ENCODE measurements at regions not wholly inside any gene's neighbourhood (a gene's known extent, or its start where the extent isn't known, plus 50 kb on each side); places are given as distances from the start of the nearest gene placed in this dataset.

GRCh38 chr6:14031516-14031915 lies 86.1 kb upstream of the CD83 start:
- in situ Hi-C loops (cut with HindIII; ENCODE audit: low pct_ligation_motif_present, low sequenced_read_pairs): no loop called here

GRCh38 chr6:14035071-14035847 lies 82.3 kb upstream of the CD83 start:
- in situ Hi-C loops (cut with HindIII; ENCODE audit: low pct_ligation_motif_present, low sequenced_read_pairs): no loop called here
- TF ChIP-seq CTCF (IDR thresholded peaks at IDR 0.05; ENCODE audit: low read depth, low read length, missing control alignments): no peak
- Histone ChIP-seq H3K27ac (peak overlapping the region; percentile 29), H3K36me3 (replicated peaks) (no peaks in the 10 kb centered on the region), H3K27me3 (replicated peaks) (no peaks in the 10 kb centered on the region), H3K4me3 (ENCODE audit: low read depth, low read length) (no peak overlapping the region)
- DNase-seq: peak; percentile 82

More at GRCh38 chr6:14031516-14031915, 86.1 kb upstream of the CD83 start:
- no peak for TF ChIP-seq CTCF (IDR thresholded peaks at IDR 0.05; ENCODE audit: low read depth, low read length, missing control alignments)
- no peaks in the 10 kb centered on the region for H3K36me3 ChIP-seq (replicated peaks)
- no peaks in the 10 kb centered on the region for H3K27me3 ChIP-seq (replicated peaks)
- no peak overlapping the region for H3K27ac ChIP-seq
- H3K4me3 ChIP-seq (ENCODE audit: low read depth, low read length): no peak overlapping the region
- DNase-seq: no peak

GRCh38 chr6:14035874-14036273 lies 81.7 kb upstream of the CD83 start:
- Histone ChIP-seq H3K4me3 (ENCODE audit: low read depth, low read length) (no peak overlapping the region), H3K36me3 (replicated peaks) (no peaks in the 10 kb centered on the region), H3K27me3 (replicated peaks) (no peaks in the 10 kb centered on the region), H3K27ac (peak overlapping the region; percentile 29)
- in situ Hi-C loops (cut with HindIII; ENCODE audit: low pct_ligation_motif_present, low sequenced_read_pairs): no loop called here
- no peak for TF ChIP-seq CTCF (IDR thresholded peaks at IDR 0.05; ENCODE audit: low read depth, low read length, missing control alignments)
- no peak for DNase-seq

- Histone ChIP-seq H3K27ac (no peak overlapping the region), H3K4me3 (ENCODE audit: low read depth, low read length) (no peak overlapping the region), H3K36me3 (replicated peaks) (no peaks in the 10 kb centered on the region), H3K27me3 (replicated peaks) (no peaks in the 10 kb centered on the region)
- DNase-seq: no peak
- no peak for TF ChIP-seq CTCF (IDR thresholded peaks at IDR 0.05; ENCODE audit: low read depth, low read length, missing control alignments)
- in situ Hi-C loops (cut with HindIII; ENCODE audit: low pct_ligation_motif_present, low sequenced_read_pairs): no loop called here
These were observed 80.7 kb upstream of the CD83 start for GRCh38 chr6:14036911-14037310.

GRCh38 chr6:14037402-14038277 lies 79.9 kb upstream of the CD83 start:
- no peak overlapping the region for H3K4me3 ChIP-seq (ENCODE audit: low read depth, low read length)
- in situ Hi-C loops (cut with HindIII; ENCODE audit: low pct_ligation_motif_present, low sequenced_read_pairs): no loop called here
- no peak for TF ChIP-seq CTCF (IDR thresholded peaks at IDR 0.05; ENCODE audit: low read depth, low read length, missing control alignments)
- H3K27ac ChIP-seq: no peak overlapping the region
- no peaks in the 10 kb centered on the region for H3K27me3 ChIP-seq (replicated peaks)
- H3K36me3 ChIP-seq (replicated peaks): no peaks in the 10 kb centered on the region
- DNase-seq: peak; percentile 68

Data from brain microvascular endothelial cell (primary cell).